ENCODE measurements at regions not wholly inside any gene's neighbourhood (a gene's known extent, or its start where the extent isn't known, plus 50 kb on each side); places are given as distances from the start of the nearest gene placed in this dataset.

DNA sequence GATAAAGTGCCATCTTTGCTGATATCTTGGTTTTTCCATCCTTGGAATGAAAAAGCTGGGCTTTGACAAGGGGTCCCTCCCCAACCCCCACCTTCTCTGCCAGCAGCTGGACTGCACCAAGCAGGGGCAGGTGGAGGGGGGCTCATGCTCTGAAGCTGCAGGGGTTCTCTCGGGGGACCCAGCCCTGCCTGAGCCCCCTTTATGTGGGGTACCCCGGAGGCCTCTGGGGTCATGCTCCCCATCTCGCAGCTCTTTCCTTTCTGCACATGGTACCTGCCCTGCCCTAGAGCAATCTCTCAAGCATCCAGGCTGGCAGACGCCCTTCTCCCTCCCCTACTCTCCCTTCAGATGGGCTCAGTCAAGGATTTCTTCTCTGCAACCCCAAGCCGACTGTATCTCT is 146.7 kb upstream of the PTPN1 start:
- ATAC-seq (replicated peaks), result no peak
- no peaks in the 10 kb centered on the region for H3K4me1 Mint-ChIP-seq

DNA sequence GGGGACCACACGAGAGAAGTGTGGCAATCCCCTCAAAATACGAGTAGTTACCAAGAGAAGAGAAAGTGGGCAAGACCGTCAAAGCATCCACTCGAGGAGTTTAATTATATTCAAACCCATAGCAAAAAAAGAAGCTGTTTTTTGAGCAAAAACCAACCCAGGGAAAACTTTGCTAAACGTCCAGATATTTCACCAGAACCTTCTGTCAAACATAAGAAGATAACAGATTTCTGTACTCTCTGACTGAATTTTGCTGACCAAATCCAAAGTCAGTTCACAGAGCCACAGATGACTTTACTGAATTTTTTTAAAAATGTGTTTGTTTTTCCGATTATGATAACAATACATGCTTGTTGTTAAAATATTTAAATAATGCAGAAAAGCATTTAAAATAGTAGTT is 145.6 kb upstream of the PTPN1 start:
- Mint-ChIP-seq H3K4me3 (no peak overlapping the region), H3K27ac (no peak overlapping the region), H3K4me1 (no peaks in the 10 kb centered on the region), H3K9me3 (peaks cover 0 to 2% of the 10 kb centered on the region in 2 donors), H3K36me3 (no peaks in the 10 kb centered on the region), H3K27me3 (peaks cover 26 to 35% of the 10 kb centered on the region in 2 donors)
- DNase-seq (no peak), ATAC-seq (replicated peaks) (no peak)

More for the DNA sequence above, 146.7 kb upstream of the PTPN1 start:
- no peak overlapping the region for H3K27ac Mint-ChIP-seq
- no peak for DNase-seq
- no peak overlapping the region for H3K4me3 Mint-ChIP-seq
- H3K27me3 Mint-ChIP-seq, result peaks cover 26 to 31% of the 10 kb centered on the region in 2 donors
- H3K9me3 Mint-ChIP-seq, result peaks cover 0 to 2% of the 10 kb centered on the region in 2 donors
- H3K36me3 Mint-ChIP-seq, result no peaks in the 10 kb centered on the region

DNA sequence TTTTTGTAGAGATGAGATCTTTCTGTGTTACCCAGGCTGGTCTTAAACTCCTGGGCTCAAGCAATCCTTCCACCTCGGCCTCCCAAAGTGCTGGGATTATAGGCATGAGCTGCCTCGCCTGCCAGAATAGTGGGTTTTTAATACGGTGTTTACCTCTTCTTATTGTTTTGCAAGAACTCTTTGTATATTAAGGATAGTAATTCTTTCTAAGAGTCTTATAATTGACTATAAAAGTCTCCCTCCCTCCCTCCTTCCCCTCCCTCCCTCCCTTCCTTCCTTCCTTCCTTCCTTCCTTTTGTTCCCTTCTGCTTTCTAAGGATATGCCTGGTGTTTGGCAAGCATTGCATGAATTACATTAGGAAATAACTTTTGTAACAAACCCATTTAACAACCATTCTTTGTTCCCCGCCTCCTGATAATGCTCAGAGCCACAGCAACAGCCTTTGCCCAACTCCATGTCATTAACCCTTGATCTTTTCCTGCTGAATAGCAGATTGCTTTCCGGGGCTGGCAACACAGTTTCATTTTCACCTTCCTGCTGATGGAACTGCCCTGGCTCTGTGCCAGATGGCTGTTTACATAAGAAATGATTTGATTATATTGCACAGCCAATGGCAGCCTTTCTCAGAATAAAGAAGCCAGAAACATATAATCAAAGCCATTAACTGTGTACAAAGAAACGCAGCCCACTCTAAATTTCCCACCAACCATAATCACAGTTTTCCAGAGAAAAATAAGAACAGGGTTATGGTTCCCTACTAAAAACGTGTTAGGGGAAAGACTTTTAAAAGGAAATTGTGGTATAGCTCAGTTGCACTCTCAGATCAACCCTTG is 143.7 kb upstream of the PTPN1 start:
- H3K9me3 Mint-ChIP-seq, result peaks cover 0 to 2% of the 10 kb centered on the region in 2 donors

DNA sequence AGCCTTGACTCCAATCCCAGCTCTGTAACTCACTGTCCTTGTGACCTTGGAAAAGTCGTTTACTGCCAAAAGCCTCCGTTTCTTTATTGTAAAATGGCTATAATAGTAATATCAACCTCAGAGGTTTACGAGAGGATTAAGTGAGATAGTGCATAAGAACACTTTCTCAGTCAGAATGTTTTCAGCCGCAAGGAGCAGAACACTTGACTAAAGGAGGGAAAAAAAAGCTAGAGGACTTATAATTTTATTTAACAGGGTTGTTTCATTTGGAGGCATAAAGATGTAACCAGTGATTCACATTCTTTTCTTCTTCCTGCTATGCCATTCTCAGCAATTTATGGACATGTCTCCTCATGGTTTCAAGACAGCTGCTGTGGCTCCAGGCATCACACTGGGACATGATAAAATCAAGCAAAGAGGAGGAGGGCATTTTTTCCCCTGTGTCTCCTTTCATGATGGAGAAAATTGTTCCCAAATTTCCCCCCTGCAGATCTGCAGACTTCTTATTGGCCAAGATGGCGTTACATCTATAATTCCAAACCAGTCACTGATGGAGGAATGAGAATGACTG is 143.0 kb upstream of the PTPN1 start:
- Mint-ChIP-seq H3K9me3 (peaks cover 0 to 2% of the 10 kb centered on the region in 2 donors), H3K27me3 (peaks cover 31 to 39% of the 10 kb centered on the region in 2 donors), H3K36me3 (no peaks in the 10 kb centered on the region), H3K4me3 (no peak overlapping the region), H3K27ac (no peak overlapping the region), H3K4me1 (no peaks in the 10 kb centered on the region)
- ATAC-seq (replicated peaks) (no peak), DNase-seq (no peak)

More for the DNA sequence above, 143.7 kb upstream of the PTPN1 start:
- Mint-ChIP-seq H3K4me1 (no peaks in the 10 kb centered on the region), H3K4me3 (no peak overlapping the region), H3K27me3 (peaks cover 31 to 39% of the 10 kb centered on the region in 2 donors), H3K36me3 (no peaks in the 10 kb centered on the region), H3K27ac (no peak overlapping the region)
- DNase-seq, result no peak
- ATAC-seq (replicated peaks), result no peak

DNA sequence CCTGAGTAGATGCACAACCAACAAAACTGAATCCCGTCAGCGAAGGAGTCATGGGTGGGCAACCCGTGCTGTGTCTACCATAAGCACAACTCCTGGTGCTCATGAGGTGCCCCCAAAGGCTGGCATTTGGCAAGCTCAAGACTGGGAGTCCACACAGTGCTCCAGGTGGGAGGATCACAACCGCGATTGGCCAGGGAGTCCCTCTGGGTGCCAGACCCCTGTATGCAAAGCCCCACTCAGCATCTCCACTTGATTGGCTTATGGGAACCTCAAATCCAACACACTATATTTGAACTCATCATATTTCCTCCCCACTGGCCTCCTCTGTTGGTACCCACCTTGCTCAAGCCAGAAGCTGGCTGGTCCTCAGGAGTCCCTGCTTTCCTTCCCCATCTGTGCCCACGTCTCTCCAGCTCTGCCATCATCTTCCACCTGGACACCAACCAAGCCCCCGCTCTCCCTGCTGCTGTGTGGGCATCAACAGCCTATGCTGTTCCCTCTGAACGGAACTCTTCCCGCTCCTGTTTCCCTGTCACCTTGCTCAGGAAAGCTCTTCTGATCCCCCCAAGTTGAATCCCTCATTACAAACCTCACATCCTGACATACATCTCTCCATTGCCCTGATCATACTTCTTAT is 142.3 kb upstream of the PTPN1 start:
- ATAC-seq (replicated peaks) (no peak), DNase-seq (no peak)
- H3K4me3 Mint-ChIP-seq, result no peak overlapping the region

DNA sequence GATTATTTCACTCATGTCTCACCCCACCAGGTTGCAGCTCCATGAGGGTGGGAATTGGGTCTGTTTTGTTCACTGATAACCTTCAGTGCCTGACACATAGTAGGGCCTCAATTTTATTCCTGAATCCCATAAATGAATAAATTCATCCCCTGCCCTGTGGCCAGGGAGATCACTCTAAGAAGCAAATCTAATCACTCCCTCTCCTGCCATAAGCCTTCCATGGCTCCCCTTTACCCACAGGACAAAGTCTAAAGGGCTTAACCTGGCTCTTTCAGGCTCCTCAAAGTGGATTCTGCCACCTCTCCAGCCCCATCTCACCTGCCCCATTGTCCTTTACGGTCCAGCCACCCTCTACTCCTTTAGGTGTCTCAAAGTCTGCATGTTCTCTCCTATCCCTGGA is 141.8 kb upstream of the PTPN1 start:
- DNase-seq, result no peak
- H3K27me3 Mint-ChIP-seq, result peaks cover 37 to 47% of the 10 kb centered on the region in 2 donors
- peaks cover 0 to 2% of the 10 kb centered on the region in 2 donors for H3K9me3 Mint-ChIP-seq
- no peaks in the 10 kb centered on the region for H3K4me1 Mint-ChIP-seq
- no peak for ATAC-seq (replicated peaks)
- no peak overlapping the region for H3K4me3 Mint-ChIP-seq
- H3K27ac Mint-ChIP-seq, result no peak overlapping the region
- H3K36me3 Mint-ChIP-seq, result no peaks in the 10 kb centered on the region

More for the DNA sequence above, 142.3 kb upstream of the PTPN1 start:
- Mint-ChIP-seq H3K9me3 (peaks cover 0 to 2% of the 10 kb centered on the region in 2 donors), H3K27me3 (peaks cover 34 to 43% of the 10 kb centered on the region in 2 donors), H3K4me1 (no peaks in the 10 kb centered on the region), H3K36me3 (no peaks in the 10 kb centered on the region), H3K27ac (no peak overlapping the region)

DNA sequence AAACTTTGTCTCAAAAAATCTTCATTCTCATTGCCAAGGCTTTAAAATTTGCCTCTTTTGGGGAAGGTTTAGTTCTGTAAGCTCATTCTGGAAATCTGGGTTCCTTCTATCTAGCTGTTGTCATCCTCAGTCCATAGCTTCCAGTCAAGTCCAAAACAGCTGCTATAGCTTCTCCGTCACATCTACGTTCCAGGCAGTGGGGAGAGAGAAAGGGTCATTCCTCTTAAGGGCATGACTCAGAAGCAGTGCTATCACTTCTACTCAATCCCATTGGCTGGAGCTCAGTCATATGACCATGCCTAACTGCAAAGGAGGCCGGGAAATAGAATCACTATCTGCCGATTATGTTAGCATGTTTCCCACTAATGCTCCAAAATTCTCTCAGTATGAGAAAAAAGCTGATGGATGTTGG is 141.4 kb upstream of the PTPN1 start:
- no peak for ATAC-seq (replicated peaks)
- peaks cover 38 to 47% of the 10 kb centered on the region in 2 donors for H3K27me3 Mint-ChIP-seq
- DNase-seq, result no peak
- H3K9me3 Mint-ChIP-seq, result peaks cover 0 to 2% of the 10 kb centered on the region in 2 donors
- H3K4me1 Mint-ChIP-seq, result no peaks in the 10 kb centered on the region
- no peak overlapping the region for H3K4me3 Mint-ChIP-seq
- H3K36me3 Mint-ChIP-seq, result no peaks in the 10 kb centered on the region
- H3K27ac Mint-ChIP-seq, result no peak overlapping the region

DNA sequence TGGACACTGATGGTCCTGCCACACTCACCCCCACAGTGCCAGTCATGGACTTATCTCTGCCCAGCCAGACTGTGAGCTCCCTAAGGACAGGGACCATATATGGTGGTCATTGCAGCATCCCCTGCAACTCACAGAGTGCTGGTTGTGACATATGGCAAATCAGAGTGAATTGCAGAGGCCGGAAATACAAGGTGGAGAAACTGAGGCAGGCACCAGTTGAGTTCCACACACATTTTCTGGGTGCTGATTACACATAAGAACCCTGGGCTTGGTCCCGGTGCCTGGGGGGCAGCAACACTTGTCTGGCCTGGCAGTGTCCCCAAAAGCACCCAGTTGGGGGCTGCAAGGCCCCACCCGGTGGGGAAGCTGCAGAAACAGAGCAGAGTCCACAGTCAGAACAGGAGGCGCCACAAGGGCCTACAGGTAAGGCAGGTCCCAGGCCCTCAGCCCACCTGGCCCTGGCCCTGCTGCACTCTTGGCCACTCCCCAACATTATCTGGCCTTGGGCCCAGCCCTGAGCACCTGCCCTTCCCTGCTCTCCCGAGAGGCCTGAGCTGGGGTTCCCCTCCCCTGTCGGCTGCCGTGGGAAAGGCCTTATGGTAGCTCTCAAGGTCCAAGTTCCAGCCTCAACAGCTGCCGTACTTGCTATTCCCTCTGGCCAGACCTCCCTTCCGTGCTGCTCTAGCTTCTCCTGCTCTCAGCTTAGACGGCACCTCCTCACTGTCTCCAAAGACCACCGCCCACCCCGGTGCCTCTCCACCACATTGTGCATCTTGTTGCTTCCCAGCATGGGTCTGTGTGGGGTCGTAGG is 140.8 kb upstream of the PTPN1 start:
- no peak overlapping the region for H3K27ac Mint-ChIP-seq
- peaks cover 0 to 2% of the 10 kb centered on the region in 2 donors for H3K9me3 Mint-ChIP-seq
- H3K27me3 Mint-ChIP-seq, result peaks cover 42 to 47% of the 10 kb centered on the region in 2 donors
- H3K4me3 Mint-ChIP-seq, result no peak overlapping the region
- no peak for ATAC-seq (replicated peaks)
- no peaks in the 10 kb centered on the region for H3K4me1 Mint-ChIP-seq
- H3K36me3 Mint-ChIP-seq, result no peaks in the 10 kb centered on the region
- DNase-seq, result no peak

DNA sequence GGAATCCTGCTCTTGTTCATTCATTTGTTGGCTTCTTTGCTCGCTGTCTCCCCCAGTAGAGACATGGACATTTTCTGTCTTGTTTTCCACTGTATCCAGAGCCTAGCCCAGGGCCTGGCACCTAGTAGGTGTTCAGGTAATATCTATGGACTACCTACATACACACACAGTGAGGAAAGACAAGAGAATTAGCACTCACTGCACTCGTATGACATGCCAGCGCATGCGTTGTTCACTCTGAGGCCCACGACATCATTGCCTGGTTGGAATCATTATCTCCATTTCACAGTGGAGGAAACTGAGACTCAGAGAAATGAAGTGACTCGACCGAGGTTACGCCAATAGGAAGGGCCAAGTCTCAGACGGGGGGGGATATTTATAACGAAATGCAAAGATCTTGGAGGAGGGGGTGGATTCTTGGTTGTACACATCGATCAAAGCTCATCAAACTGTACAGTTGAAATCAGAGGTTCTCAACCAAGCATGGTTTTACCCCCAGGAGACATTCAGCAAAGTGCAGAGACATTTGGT is 140.1 kb upstream of the PTPN1 start:
- no peak overlapping the region for H3K27ac Mint-ChIP-seq
- peaks cover 45 to 52% of the 10 kb centered on the region in 2 donors for H3K27me3 Mint-ChIP-seq
- H3K9me3 Mint-ChIP-seq, result peaks cover 0 to 2% of the 10 kb centered on the region in 2 donors
- DNase-seq (no peak), ATAC-seq (replicated peaks) (no peak)
- no peak overlapping the region for H3K4me3 Mint-ChIP-seq
- H3K4me1 Mint-ChIP-seq, result no peaks in the 10 kb centered on the region
- no peaks in the 10 kb centered on the region for H3K36me3 Mint-ChIP-seq

DNA sequence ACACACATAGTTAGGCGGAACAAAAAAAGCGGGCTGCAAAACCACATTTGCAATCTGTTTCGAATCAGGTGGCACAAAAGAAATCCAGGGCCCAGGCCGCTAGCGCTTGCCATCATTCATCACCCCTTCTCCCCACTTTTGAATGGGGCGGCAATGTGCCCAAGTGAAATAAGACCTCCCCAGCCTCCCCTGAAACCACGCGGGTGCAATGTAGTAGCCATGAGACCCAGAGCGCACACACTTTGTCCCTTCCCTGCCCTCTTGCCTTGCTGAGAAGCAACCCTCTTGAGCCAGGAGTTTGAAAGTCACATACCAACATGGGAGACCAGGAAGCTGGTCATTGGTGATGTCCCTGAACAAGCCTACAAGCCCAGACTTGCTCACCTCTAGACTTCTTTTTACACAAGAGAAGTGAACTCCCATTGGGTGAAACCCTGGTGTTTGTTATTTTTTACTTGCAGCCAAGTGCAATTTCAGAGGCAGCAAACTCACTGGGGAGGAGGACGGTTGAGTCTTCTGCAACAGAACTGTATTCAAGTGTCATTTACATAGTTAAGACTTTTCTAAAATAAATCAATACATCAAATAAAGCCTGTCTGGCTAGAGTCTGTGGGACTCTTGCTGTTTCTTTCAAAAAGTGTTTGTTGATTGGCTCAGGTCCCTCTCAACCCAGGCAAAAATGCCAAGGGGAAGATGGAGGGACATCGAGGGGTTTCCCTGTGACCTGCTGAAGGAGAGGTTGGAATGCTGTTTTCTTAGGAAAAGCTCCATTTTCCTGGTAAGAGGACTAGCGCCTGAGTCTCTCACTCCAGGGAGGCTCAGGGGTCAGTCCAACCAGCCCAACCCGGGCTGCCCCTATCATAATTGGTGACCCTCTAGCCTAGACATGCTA is 138.1 kb upstream of the PTPN1 start:
- no peak overlapping the region for H3K27ac Mint-ChIP-seq
- no peaks in the 10 kb centered on the region for H3K9me3 Mint-ChIP-seq
- DNase-seq, result no peak
- no peak overlapping the region for H3K4me3 Mint-ChIP-seq
- no peak for ATAC-seq (replicated peaks)
- H3K36me3 Mint-ChIP-seq, result no peaks in the 10 kb centered on the region
- H3K4me1 Mint-ChIP-seq, result no peaks in the 10 kb centered on the region
- H3K27me3 Mint-ChIP-seq, result peaks cover 47 to 54% of the 10 kb centered on the region in 2 donors

DNA sequence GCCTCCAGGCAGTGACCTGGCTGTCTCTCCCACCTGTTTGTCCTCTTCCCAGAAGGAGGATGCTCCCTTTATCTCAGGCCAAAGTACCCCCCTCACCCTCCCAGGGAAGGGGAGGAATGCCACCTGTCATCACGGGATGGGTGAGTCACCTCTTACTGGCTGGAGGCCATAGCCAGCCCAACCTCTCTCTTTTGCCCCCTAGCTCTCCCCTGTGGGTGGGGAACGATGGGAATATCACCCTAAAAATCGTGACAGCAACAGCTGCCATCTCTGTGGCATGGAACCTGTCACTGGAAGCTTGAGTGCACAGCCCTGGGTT is 137.5 kb upstream of the PTPN1 start:
- H3K36me3 Mint-ChIP-seq, result no peaks in the 10 kb centered on the region
- no peak overlapping the region for H3K4me3 Mint-ChIP-seq
- H3K9me3 Mint-ChIP-seq, result no peaks in the 10 kb centered on the region
- H3K27ac Mint-ChIP-seq, result no peak overlapping the region
- no peak for ATAC-seq (replicated peaks)
- H3K27me3 Mint-ChIP-seq, result peaks cover 51 to 59% of the 10 kb centered on the region in 2 donors
- H3K4me1 Mint-ChIP-seq, result no peaks in the 10 kb centered on the region
- no peak for DNase-seq

DNA sequence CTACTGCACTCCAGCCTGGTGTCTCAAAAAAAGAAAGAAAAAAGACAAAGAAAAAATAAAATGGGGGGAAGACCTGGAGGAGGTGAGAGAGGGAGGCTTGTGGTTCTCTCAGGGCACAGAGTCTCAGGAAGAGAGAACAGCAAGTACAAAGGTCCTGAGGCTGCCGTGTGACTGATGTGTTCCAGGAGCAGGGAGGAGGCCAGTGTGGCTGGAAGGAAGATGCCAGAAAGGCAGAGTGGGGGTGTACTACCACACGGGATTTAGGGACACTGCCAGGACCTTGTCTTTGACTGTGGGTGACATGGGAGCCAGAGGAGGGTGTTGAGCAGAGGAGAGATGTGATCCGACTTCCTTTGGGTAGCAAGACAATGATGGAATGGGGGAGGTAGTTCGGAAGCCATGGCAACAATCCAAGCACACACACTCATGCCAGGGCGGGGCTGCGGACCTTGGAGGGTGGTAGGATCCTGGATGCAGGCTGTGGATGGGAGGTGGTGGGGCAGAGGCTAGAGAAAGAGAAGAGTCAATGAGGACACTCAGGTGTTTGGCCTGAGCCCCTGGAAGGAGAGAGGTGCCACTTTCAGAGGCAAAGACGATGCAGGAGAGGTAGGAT is 136.4 kb upstream of the PTPN1 start:
- DNase-seq, result no peak
- H3K27me3 Mint-ChIP-seq, result peaks cover 40 to 55% of the 10 kb centered on the region in 2 donors

DNA sequence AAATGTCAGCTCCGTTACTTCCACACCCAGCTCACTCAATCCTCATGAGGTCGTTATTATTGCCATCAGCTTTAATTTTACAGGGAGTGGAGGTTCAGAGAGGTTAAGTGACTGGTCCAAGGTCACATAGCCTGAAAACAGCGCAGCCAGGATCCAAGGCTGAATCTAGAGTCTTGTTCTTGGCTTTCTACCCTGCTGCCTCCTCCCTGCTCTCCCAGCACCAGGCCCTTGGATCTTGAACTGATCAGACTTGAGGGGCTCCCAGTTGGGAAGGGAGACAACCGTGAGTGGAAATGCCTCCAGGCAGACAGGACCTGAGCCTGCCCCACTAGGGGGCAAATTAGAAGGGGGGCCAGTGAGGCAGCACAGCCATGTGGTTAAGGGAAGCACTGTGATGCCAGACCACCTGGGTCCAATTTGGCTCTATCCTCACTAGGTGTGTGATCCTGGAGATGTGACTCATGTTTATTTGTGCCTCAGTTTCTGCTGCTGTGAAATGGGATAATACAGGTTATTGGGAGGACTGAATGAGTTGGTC is 135.6 kb upstream of the PTPN1 start:
- Mint-ChIP-seq H3K9me3 (no peaks in the 10 kb centered on the region), H3K27me3 (peaks cover 40 to 59% of the 10 kb centered on the region in 2 donors), H3K4me1 (no peaks in the 10 kb centered on the region), H3K27ac (no peak overlapping the region), H3K36me3 (no peaks in the 10 kb centered on the region), H3K4me3 (no peak overlapping the region)
- no peak for DNase-seq
- ATAC-seq (replicated peaks), result no peak

More for the DNA sequence above, 136.4 kb upstream of the PTPN1 start:
- no peaks in the 10 kb centered on the region for H3K4me1 Mint-ChIP-seq
- H3K4me3 Mint-ChIP-seq, result no peak overlapping the region
- H3K36me3 Mint-ChIP-seq, result no peaks in the 10 kb centered on the region
- no peak for ATAC-seq (replicated peaks)
- no peak overlapping the region for H3K27ac Mint-ChIP-seq
- no peaks in the 10 kb centered on the region for H3K9me3 Mint-ChIP-seq
